GM19239 (cell line): ENCODE measurements at regions not wholly inside any gene's neighbourhood (a gene's known extent, or its start where the extent isn't known, plus 50 kb on each side); places are given as distances from the start of the nearest gene placed in this dataset.

ENCODE experiments used
- DNase-seq: peaks from one replicate; pipeline ENCODE4 v3.0.0; 2011; ENCODE audit warnings: low spot score; ENCODE audit not compliant: insufficient read length
- FAIRE-seq: peaks from 2 replicates; lab custom pipeline; 2011; peaks lifted over from hg19 to GRCh38; lab: Jason Lieb, UNC

DNA sequence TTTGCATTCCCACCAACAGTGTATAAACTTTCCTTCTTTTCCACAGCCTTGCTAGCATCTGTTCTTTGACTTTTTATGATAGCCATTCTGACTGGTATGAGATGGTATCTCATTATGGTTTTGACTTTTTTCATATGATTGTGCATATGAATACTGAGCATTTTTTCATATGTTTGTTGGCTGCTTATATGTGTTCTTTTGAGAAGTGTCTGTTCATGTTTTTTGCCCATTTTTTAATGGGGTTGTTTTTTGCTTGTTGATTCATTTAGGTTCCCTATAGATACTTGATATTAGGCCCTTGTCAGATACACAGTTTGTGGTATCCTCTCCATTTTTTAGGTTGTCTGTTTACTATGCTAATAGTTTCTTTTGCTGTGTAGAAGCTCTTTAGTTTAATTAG is 185.8 kb upstream of the SPAG17 start:
- FAIRE-seq (no peak), DNase-seq (no peak)

GRCh38 chr1:118366286-118366685 is 181.3 kb upstream of the SPAG17 start:
- no peak for DNase-seq
- FAIRE-seq: no peak

DNA sequence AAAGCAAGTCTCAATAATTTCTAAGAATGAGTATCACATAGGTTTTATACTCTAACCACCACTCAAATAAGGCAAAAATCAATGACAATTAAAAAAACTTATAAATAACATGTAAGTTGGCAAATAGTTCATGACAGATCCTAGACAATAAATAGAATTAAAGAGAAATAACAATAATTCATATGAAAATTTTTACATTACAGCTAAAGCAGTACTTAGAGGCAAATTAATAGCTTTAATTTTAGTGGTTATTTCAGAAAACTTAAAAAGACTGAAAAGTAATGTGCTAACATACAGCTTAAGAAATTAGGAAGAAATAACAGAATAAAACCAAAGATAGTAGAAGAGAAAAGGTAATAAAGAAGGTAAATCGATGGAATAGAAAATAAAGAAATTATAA is 179.9 kb upstream of the SPAG17 start:
- DNase-seq (no peak), FAIRE-seq (no peak)

- DNase-seq: no peak
- FAIRE-seq: no peak
Observed at GRCh38 chr1:118363396-118363795, 178.4 kb upstream of the SPAG17 start.

DNA sequence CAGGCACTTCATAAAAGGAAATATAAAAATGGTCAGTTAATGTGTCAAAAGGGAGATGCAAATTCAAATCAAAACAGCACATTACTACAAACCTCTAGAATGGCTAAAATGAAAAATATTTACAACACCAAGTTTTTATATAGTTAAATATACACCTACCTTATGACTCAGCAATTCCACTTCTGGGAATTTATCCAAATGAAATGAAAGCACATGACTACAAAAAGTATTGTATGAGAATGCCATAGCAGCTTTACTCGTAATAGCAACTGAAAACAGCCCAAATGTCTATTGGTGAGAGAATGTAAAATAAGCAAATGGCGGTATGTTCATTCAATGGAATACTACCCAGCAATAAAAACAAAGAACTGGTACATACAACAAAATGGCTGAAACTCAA is 175.8 kb upstream of the SPAG17 start:
- DNase-seq (no peak), FAIRE-seq (no peak)

- DNase-seq: no peak
- no peak for FAIRE-seq
Observed at GRCh38 chr1:118346936-118347335, 161.9 kb upstream of the SPAG17 start.

- no peak for FAIRE-seq
Observed at GRCh38 chr1:118340928-118341910, 156.2 kb upstream of the SPAG17 start.

DNA sequence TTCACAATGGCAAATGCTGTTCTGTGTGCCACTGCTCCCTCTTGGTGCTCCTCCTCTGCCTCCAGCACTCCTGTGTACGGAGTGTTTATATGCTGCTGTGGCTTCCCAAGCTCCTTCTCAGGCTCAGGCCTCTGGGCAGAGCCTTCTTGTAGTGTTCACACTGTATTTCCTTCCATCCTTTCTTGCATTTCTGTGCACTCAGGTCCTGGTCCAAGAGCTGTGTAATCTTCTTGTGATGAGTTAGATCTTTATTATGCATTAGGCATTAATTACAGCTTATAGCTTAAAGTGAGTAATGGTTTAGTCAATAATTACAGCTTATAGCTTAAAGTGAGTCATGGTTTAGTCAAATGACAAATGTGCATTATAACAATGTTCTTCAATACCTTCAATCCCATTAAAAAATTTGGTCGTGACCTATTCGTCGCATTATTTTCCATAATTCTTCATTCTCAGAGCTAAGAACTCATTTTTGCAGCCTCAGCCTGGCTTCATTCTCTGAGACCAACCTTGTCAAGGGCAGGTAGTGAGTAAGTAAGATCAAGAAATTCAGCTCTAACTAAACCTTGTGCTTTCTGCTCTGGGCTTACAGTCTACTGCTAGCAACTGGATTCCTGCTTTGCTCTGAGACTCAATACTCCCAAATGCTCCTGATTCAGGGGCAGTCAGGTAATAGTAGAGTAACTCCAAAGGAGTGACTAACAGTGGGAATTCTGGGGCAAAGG is 154.5 kb upstream of the SPAG17 start:
- DNase-seq: no peak
- FAIRE-seq: no peak

More at GRCh38 chr1:118340928-118341910, 156.2 kb upstream of the SPAG17 start:
- DNase-seq: no peak

- DNase-seq: no peak
- no peak for FAIRE-seq
Observed at GRCh38 chr1:118338936-118339335, 153.9 kb upstream of the SPAG17 start.

DNA sequence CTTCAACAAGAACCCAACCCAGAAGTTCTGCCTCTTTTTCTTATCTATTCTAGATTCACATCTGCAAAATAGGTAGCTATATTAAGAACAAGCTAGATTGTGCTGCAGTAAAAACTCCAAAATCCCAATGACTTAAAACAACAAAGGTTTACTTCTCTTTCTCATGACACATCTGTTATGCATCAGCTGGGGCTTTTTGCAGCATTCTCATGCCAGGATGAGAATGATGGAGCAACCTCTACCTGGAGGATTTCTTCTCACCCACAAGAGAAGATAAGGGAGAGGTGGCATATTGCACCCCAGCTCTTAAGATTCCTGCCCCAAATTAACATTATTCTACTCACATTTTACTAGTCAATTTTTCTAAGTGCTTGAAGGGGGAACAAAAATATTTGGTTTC is 152.3 kb upstream of the SPAG17 start:
- DNase-seq (no peak), FAIRE-seq (no peak)

DNA sequence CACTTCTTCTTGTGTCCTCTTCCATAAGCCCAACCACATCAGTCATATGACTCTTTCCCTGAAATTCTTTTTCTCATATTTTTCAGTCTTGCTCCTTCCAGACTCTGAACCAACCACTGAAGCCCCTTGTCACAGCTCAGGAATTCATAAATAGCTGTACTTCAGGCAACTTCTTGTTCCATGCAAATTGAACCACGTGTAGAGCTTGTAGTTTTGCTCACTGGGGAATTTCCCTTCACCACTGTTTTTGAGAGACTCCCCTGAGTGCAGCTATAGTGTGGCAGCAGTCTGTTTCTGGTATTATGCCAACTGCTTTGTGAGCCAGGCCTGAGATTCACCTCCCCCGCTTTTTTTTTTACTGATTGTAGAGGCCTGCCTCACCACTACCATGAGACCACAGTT is 150.3 kb upstream of the SPAG17 start:
- DNase-seq (no peak), FAIRE-seq (no peak)

GRCh38 chr1:118334506-118334905 is 149.5 kb upstream of the SPAG17 start:
- DNase-seq (no peak), FAIRE-seq (no peak)

DNA sequence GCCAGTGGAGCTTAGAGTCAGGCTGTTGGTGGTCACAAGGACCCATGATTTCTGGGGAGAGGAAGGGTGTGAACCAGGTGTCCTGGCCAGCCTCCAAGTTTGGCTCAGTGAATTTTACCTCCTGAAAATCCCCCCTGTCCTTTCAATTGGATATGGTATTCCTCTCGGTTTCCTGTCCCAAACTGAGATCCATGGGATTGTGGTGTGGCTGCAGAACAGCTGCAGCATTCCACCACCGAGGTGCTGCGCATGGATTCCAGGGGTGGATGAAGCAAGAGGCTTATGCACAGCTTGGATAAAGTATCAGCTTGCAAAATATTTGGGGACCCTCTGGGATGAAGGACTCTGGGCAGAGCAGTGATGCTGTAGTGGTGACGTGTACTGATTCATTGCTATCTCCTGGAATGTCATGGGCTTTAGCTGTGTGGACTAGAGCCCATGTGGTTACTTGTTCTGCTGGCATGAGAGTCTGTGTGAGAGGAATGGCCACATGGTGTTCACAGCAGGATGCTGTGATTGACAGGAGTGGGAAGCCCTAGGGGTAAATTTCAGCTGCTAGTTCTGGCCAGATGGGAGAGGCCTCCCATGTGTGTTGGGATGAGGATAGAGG is 148.7 kb upstream of the SPAG17 start:
- FAIRE-seq (no peak), DNase-seq (no peak)

DNA sequence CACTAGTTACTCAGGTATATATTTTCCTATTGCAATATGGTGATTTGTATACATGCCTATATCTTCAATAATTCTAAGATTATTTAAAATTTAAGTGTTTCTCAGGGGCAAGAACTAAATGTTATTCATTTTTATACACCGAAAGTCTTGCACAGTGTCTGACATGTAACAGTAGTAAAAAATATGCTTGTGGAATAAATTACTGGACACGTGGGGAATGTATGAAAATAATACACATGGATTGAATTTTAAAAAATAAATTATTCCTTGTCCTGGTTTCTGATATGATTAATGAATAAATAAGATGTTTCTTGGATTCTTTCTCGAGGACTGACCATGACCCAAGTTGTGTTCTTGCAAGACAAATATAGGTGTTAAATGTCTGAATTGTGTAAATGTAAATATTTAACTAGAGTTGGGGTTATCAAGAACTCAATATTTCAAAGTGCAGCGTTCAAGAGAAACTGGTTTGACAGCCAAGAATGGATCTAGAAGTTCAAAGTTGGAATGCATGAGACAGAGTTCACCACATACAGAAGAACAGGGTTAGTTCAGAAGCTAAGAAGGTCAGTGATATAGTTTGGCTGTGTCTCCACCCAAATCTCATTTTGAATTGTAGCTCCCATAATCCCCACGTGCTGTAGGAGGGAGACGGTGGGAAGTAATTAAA is 142.1 kb upstream of the SPAG17 start:
- DNase-seq (no peak), FAIRE-seq (no peak)

- DNase-seq: no peak
- no peak for FAIRE-seq
Observed at GRCh38 chr1:118325550-118326225, 140.7 kb upstream of the SPAG17 start.

DNA sequence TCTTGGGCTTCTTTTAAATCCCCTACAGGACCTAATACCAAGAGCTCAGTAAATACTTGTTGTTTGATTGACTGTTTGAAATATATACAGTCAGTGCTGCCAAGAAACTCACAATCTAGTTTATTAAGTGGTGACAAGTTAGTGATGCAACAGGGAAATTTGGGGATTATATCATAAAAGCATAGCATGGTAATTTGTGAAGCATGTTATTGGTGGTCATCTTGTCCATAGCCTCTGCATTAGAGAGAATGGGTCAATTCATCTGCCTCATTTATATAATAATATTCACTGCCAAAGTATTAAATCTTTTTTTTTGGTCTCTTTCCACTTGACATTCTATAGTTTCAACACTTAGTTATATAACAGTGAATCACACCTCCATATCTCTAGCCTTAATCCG is 138.2 kb upstream of the SPAG17 start:
- FAIRE-seq (no peak), DNase-seq (no peak)

- FAIRE-seq (no peak), DNase-seq (no peak)
Observed at GRCh38 chr1:118322331-118322730, 137.3 kb upstream of the SPAG17 start.

GRCh38 chr1:118321840-118322239 is 136.8 kb upstream of the SPAG17 start:
- FAIRE-seq: no peak
- DNase-seq: no peak

DNA sequence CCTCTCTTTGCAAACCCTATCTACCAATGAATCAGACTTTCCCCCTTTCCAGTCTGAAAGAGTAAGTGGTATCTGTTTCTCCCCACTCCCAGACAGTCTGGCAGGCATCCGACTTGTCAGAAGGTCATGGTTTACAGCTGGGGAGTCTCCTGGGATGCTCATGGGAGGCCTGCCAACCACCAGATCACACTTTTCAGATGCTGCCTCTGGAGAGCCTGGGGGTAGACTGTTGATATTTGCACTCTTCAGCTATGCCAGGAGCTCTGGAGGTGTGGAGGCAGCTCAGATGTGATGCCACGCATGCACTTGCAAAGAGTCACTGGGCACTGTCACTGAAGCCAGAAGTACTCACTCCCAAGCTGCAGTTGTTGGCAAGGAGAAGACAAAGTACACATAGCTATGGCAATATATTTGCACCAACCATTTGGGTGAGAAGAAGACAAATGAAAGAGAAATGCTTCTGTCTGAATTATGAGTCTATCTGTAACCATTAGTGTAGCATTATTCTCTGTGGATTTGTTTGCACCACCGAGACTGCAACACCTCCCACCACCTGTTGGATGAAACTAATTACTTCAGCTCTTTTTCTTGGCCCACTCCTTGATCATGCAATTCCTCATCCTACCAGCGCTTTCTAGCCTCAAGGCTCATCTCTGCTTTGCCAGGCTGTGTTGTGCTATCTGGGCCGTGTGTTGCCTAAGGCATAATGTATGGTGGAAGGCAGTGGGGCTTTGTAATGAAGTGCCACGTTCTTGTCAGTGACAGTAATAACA is 133.0 kb upstream of the SPAG17 start:
- no peak for FAIRE-seq

More for the DNA sequence above, 133.0 kb upstream of the SPAG17 start:
- no peak for DNase-seq
